ENCODE measurements at regions not wholly inside any gene's neighbourhood (a gene's known extent, or its start where the extent isn't known, plus 50 kb on each side); places are given as distances from the start of the nearest gene placed in this dataset.

DNA sequence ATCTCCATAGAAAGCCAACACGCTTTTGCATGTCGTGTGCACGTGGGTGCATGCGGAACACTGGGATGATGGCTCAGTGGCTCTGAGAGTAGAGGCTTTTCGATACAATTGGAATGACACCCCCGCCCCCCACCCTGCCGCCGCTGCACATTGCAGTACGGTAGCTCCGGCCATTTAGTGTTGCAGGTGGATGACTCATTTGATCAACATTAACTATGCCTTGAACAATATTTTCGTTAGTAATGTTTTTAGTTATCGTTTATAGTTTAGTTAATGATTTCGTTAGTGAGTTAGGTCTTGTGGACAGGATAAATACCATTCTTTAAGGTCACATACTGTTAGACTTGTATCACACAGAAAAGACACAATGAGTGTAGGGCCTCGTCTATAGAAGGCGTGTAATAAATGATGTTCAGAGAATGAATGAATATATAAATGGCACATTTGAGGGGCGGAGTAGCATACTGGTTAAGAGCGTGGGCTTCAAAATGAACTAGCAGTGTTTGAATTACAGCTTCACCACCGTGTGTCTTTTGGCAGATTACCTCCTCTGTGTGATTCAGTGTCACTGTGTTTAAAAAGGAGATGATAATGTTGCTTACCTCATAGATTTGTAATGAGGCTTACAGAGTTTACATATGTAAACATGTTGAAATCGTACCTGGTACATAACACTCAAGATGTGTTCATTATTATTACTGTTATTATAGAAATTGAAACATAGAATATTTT is 67.2 kb upstream of the TENM3 start:
- no peak overlapping the region for H2AK9ac ChIP-seq (replicated peaks; ENCODE audit: low read depth, low read length, poor library complexity)
- H3K9me3 ChIP-seq (ENCODE audit: control insufficient read depth, insufficient read depth, low read length), result no peaks in the 10 kb centered on the region
- dilution Hi-C loops (cut with HindIII; ENCODE audit: low sequenced_read_pairs, unreplicated experiment), result no loop called here
- no peaks in the 10 kb centered on the region for H4K20me1 ChIP-seq (ENCODE audit: insufficient read depth, low read length)
- ATAC-seq (ENCODE audit: low read depth) (no peak; the same call in 1 of the 2 replicates), DNase-seq (peak; percentile 63)
- H2AFZ ChIP-seq (replicated peaks; ENCODE audit: low read length, poor library complexity), result no peak overlapping the region
- CTCF ChIA-PET, result interaction anchor here (0.6 to 0.7 kb wide), 2 partner anchors 260 to 425 kb away, joined by 5 to 7 read pairs; no protein-coding TSS in a partner anchor
- WGBS, 2 experiments (ENCODE audit: extremely low coverage in 2 of 2, insufficient read length in 1 of 2), result 90 to 100% methylated on average over 2 of the region's 19 CpGs
- H3K23ac ChIP-seq (ENCODE audit: low read depth, low read length), result no peak overlapping the region
- no TSS peak for BruUV-seq (replicated peaks)
- H3K9me1 ChIP-seq (ENCODE audit: insufficient read depth, low read length), result no peaks in the 10 kb centered on the region
- no peak overlapping the region for H3K56ac ChIP-seq (ENCODE audit: extremely low read depth, insufficient read depth, low read length)
- intact Hi-C loops (cut with micrococcal nuclease), result no loop called here
- H2BK20ac ChIP-seq (ENCODE audit: low read depth, low read length), result no peak overlapping the region
- H4K8ac ChIP-seq (ENCODE audit: low read depth in 2 of 2, low read length in 2 of 2), result no peak overlapping the region
- peaks cover 2% of the 10 kb centered on the region; the same call in 1 of the 2 replicates for H3K4me1 ChIP-seq (ENCODE audit: control insufficient read depth, insufficient read depth, low read length)
- TF ChIP-seq CHD1 (IDR thresholded peaks at IDR 0.05; ENCODE audit: low read depth, low read length), result no peak
- no peak for TF ChIP-seq SMC3 (IDR thresholded peaks at IDR 0.05; ENCODE audit: low read depth, low read length)
- no peak for TF ChIP-seq MAZ (IDR thresholded peaks at IDR 0.05; ENCODE audit: borderline replicate concordance, low read depth, low read length)
- H3K27me3 ChIP-seq (ENCODE audit: control insufficient read depth, insufficient read depth, low read length), result no peaks in the 10 kb centered on the region
- H2BK120ac ChIP-seq (ENCODE audit: low read depth, low read length), result no peak overlapping the region
- no peak overlapping the region for H2BK15ac ChIP-seq (ENCODE audit: low read depth, low read length)
- no peak overlapping the region for H3K18ac ChIP-seq (ENCODE audit: low read depth, low read length)
- no peak overlapping the region for H2BK5ac ChIP-seq (ENCODE audit: low read depth, low read length, poor library complexity, severe bottlenecking)
- H2AK5ac ChIP-seq (ENCODE audit: low read depth, low read length), result no peak overlapping the region
- H3K4ac ChIP-seq (ENCODE audit: low read depth, low read length), result no peak overlapping the region
- H3K14ac ChIP-seq (replicated peaks; ENCODE audit: low read depth, low read length), result no peak overlapping the region
- in situ Hi-C loops (cut with MboI; ENCODE audit: low sequenced_read_pairs), result no loop called here
- H3K4me3 ChIP-seq (ENCODE audit: insufficient read depth, low read depth, low read length), result no peak overlapping the region
- H3K36me3 ChIP-seq (ENCODE audit: control insufficient read depth, insufficient read depth, low read length), result no peaks in the 10 kb centered on the region
- no peak overlapping the region for H3K27ac ChIP-seq (ENCODE audit: insufficient read depth, low read length)
- no peak overlapping the region for H4K91ac ChIP-seq (ENCODE audit: insufficient read depth, low read depth, low read length)
- no peak overlapping the region for H3K4me2 ChIP-seq (ENCODE audit: low read depth, low read length)
- no peak overlapping the region for H4K5ac ChIP-seq (ENCODE audit: low read depth, low read length)
- POLR2A ChIA-PET (ENCODE audit: unreplicated experiment), result no interaction called here
- peaks cover 3 to 4% of the 10 kb centered on the region in 2 experiments; a peak in 2 of 4 replicates for H3K79me1 ChIP-seq (ENCODE audit: low read depth in 1 of 2, low read length in 2 of 2)
- H3K9ac ChIP-seq (ENCODE audit: low read depth, low read length), result no peak overlapping the region

Data from IMR-90 (cell line).